ENCODE measurements at regions not wholly inside any gene's neighbourhood (a gene's known extent, or its start where the extent isn't known, plus 50 kb on each side); places are given as distances from the start of the nearest gene placed in this dataset.
A peak's percentile ranks its signal among the peaks of the same experiment; 100 is the strongest.

- H3K27ac ChIP-seq (ENCODE audit: low read depth, low read length, severe bottlenecking): peak overlapping the region; percentile 3
- peaks cover 10% of the 10 kb centered on the region for H3K4me1 ChIP-seq (ENCODE audit: control insufficient read depth, insufficient read depth, low read length, poor library complexity, severe bottlenecking)
- no peak overlapping the region for H3K4me3 ChIP-seq (ENCODE audit: extremely low read depth, insufficient read depth, low read length, poor library complexity, severe bottlenecking)
- no peaks in the 10 kb centered on the region for H3K36me3 ChIP-seq (ENCODE audit: control insufficient read depth, insufficient read depth, low read length)
- H3K9me3 ChIP-seq (ENCODE audit: control insufficient read depth, low read length): no peaks in the 10 kb centered on the region
Observed at GRCh38 chr3:84109911-84110310, 848.9 kb upstream of the CADM2 start.

- Histone ChIP-seq H3K36me3 (ENCODE audit: control insufficient read depth, insufficient read depth, low read length) (no peaks in the 10 kb centered on the region), H3K9me3 (ENCODE audit: control insufficient read depth, low read length) (no peaks in the 10 kb centered on the region), H3K4me1 (ENCODE audit: control insufficient read depth, insufficient read depth, low read length, poor library complexity, severe bottlenecking) (peaks cover 10% of the 10 kb centered on the region), H3K4me3 (ENCODE audit: extremely low read depth, insufficient read depth, low read length, poor library complexity, severe bottlenecking) (no peak overlapping the region), H3K27ac (ENCODE audit: low read depth, low read length, severe bottlenecking) (no peak overlapping the region)
Observed at GRCh38 chr3:84110787-84111186, 848.0 kb upstream of the CADM2 start.

- no peak overlapping the region for H3K27ac ChIP-seq (ENCODE audit: low read depth, low read length, severe bottlenecking)
- H3K9me3 ChIP-seq (ENCODE audit: control insufficient read depth, low read length): no peaks in the 10 kb centered on the region
- H3K36me3 ChIP-seq (ENCODE audit: control insufficient read depth, insufficient read depth, low read length): no peaks in the 10 kb centered on the region
- no peaks in the 10 kb centered on the region for H3K4me1 ChIP-seq (ENCODE audit: control insufficient read depth, insufficient read depth, low read length, poor library complexity, severe bottlenecking)
- WGBS, 2 experiments (ENCODE audit: insufficient coverage in 2 of 2): 91 to 96% methylated on average over 6 to 10 of the region's 12 CpGs
- no peak overlapping the region for H3K4me3 ChIP-seq (ENCODE audit: extremely low read depth, insufficient read depth, low read length, poor library complexity, severe bottlenecking)
Observed at GRCh38 chr3:84125201-84125721, 833.5 kb upstream of the CADM2 start.

- no peaks in the 10 kb centered on the region for H3K36me3 ChIP-seq (ENCODE audit: control insufficient read depth, insufficient read depth, low read length)
- no peak overlapping the region for H3K27ac ChIP-seq (ENCODE audit: low read depth, low read length, severe bottlenecking)
- 93 to 97% methylated on average over 10 to 19 of the region's 21 CpGs for WGBS, 2 experiments (ENCODE audit: insufficient coverage in 2 of 2)
- H3K4me1 ChIP-seq (ENCODE audit: control insufficient read depth, insufficient read depth, low read length, poor library complexity, severe bottlenecking): no peaks in the 10 kb centered on the region
- no peak overlapping the region for H3K4me3 ChIP-seq (ENCODE audit: extremely low read depth, insufficient read depth, low read length, poor library complexity, severe bottlenecking)
- no peaks in the 10 kb centered on the region for H3K9me3 ChIP-seq (ENCODE audit: control insufficient read depth, low read length)
Observed at GRCh38 chr3:84125760-84126159, 833.0 kb upstream of the CADM2 start.

- no peaks in the 10 kb centered on the region for H3K4me1 ChIP-seq (ENCODE audit: control insufficient read depth, insufficient read depth, low read length, poor library complexity, severe bottlenecking)
- no peak overlapping the region for H3K27ac ChIP-seq (ENCODE audit: low read depth, low read length, severe bottlenecking)
- no peak overlapping the region for H3K4me3 ChIP-seq (ENCODE audit: extremely low read depth, insufficient read depth, low read length, poor library complexity, severe bottlenecking)
- no peaks in the 10 kb centered on the region for H3K9me3 ChIP-seq (ENCODE audit: control insufficient read depth, low read length)
- 96 to 98% methylated on average over 9 to 13 of the region's 16 CpGs for WGBS, 2 experiments (ENCODE audit: insufficient coverage in 2 of 2)
- H3K36me3 ChIP-seq (ENCODE audit: control insufficient read depth, insufficient read depth, low read length): no peaks in the 10 kb centered on the region
Observed at GRCh38 chr3:84126160-84126559, 832.6 kb upstream of the CADM2 start.

GRCh38 chr3:84128024-84128423, 830.8 kb upstream of the CADM2 start:
- Histone ChIP-seq H3K27ac (ENCODE audit: low read depth, low read length, severe bottlenecking) (no peak overlapping the region), H3K9me3 (ENCODE audit: control insufficient read depth, low read length) (no peaks in the 10 kb centered on the region), H3K4me3 (ENCODE audit: extremely low read depth, insufficient read depth, low read length, poor library complexity, severe bottlenecking) (no peak overlapping the region), H3K36me3 (ENCODE audit: control insufficient read depth, insufficient read depth, low read length) (no peaks in the 10 kb centered on the region), H3K4me1 (ENCODE audit: control insufficient read depth, insufficient read depth, low read length, poor library complexity, severe bottlenecking) (no peaks in the 10 kb centered on the region)
- WGBS, 2 experiments (ENCODE audit: insufficient coverage in 2 of 2): 79 to 100% methylated on average over 1 of the region's 2 CpGs

DNA sequence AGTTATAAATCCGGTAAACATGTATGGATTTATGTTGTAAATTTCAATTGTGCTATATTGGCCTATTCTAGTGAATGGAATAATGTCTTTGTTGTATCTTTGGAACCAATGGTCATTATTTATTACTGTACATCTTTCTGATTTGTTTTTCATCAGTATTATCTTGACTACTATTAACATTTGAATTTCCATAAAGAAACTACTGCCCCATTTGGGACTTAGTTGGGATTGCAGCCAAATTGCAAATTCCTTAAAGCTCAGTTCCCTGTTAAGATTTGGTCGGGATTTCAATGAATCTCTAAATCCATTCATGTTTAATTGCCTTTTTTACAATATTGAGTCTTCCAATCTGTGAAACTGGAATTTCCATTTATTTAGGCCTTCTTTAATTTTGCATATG, 822.4 kb upstream of the CADM2 start:
- H3K4me3 ChIP-seq (ENCODE audit: extremely low read depth, insufficient read depth, low read length, poor library complexity, severe bottlenecking): no peak overlapping the region

DNA sequence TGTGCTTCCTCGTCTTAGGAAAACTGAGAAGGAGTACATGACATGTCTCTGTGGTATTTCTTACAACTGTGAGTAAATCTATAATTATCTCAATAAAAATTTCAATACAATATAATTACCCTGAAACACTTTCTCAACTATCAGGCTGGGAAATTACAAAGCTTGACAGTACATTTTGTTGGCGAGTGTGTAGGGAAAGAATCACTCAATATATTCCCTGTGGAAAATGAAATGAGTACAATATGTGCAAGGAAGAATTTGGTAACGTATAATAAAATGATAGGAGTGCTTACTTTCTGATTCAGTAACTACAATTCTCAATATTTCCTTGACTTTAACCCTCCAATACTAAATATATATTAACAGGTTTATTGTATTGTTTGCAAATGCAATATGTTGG, 818.2 kb upstream of the CADM2 start:
- Histone ChIP-seq H3K27ac (ENCODE audit: low read depth, low read length, severe bottlenecking) (no peak overlapping the region), H3K9me3 (ENCODE audit: control insufficient read depth, low read length) (no peaks in the 10 kb centered on the region), H3K4me3 (ENCODE audit: extremely low read depth, insufficient read depth, low read length, poor library complexity, severe bottlenecking) (no peak overlapping the region), H3K36me3 (ENCODE audit: control insufficient read depth, insufficient read depth, low read length) (no peaks in the 10 kb centered on the region), H3K4me1 (ENCODE audit: control insufficient read depth, insufficient read depth, low read length, poor library complexity, severe bottlenecking) (no peaks in the 10 kb centered on the region)
- WGBS, 2 experiments (ENCODE audit: insufficient coverage in 2 of 2): no CpG with 5 or more reads among the region's 3 CpGs

More for the DNA sequence above, 822.4 kb upstream of the CADM2 start:
- no peaks in the 10 kb centered on the region for H3K9me3 ChIP-seq (ENCODE audit: control insufficient read depth, low read length)
- H3K27ac ChIP-seq (ENCODE audit: low read depth, low read length, severe bottlenecking): no peak overlapping the region
- H3K4me1 ChIP-seq (ENCODE audit: control insufficient read depth, insufficient read depth, low read length, poor library complexity, severe bottlenecking): no peaks in the 10 kb centered on the region
- no peaks in the 10 kb centered on the region for H3K36me3 ChIP-seq (ENCODE audit: control insufficient read depth, insufficient read depth, low read length)
- 89% methylated on average over 1 of the region's 2 CpGs; no CpG with 5 or more reads in 1 of the 2 experiments for WGBS, 2 experiments (ENCODE audit: insufficient coverage in 2 of 2)

- Histone ChIP-seq H3K36me3 (ENCODE audit: control insufficient read depth, insufficient read depth, low read length) (no peaks in the 10 kb centered on the region), H3K4me1 (ENCODE audit: control insufficient read depth, insufficient read depth, low read length, poor library complexity, severe bottlenecking) (no peaks in the 10 kb centered on the region), H3K9me3 (ENCODE audit: control insufficient read depth, low read length) (no peaks in the 10 kb centered on the region), H3K4me3 (ENCODE audit: extremely low read depth, insufficient read depth, low read length, poor library complexity, severe bottlenecking) (no peak overlapping the region), H3K27ac (ENCODE audit: low read depth, low read length, severe bottlenecking) (no peak overlapping the region)
- no CpG with 5 or more reads among the region's 2 CpGs for whole genome bisulfite sequencing, 2 experiments (ENCODE audit: insufficient coverage in 2 of 2)
Observed at GRCh38 chr3:84141571-84141970, 817.2 kb upstream of the CADM2 start.

GRCh38 chr3:84165328-84165727, 793.5 kb upstream of the CADM2 start:
- Histone ChIP-seq H3K36me3 (ENCODE audit: control insufficient read depth, insufficient read depth, low read length) (no peaks in the 10 kb centered on the region), H3K4me1 (ENCODE audit: control insufficient read depth, insufficient read depth, low read length, poor library complexity, severe bottlenecking) (no peaks in the 10 kb centered on the region), H3K27ac (ENCODE audit: low read depth, low read length, severe bottlenecking) (no peak overlapping the region), H3K9me3 (ENCODE audit: control insufficient read depth, low read length) (peaks cover 4% of the 10 kb centered on the region), H3K4me3 (ENCODE audit: extremely low read depth, insufficient read depth, low read length, poor library complexity, severe bottlenecking) (no peak overlapping the region)

DNA sequence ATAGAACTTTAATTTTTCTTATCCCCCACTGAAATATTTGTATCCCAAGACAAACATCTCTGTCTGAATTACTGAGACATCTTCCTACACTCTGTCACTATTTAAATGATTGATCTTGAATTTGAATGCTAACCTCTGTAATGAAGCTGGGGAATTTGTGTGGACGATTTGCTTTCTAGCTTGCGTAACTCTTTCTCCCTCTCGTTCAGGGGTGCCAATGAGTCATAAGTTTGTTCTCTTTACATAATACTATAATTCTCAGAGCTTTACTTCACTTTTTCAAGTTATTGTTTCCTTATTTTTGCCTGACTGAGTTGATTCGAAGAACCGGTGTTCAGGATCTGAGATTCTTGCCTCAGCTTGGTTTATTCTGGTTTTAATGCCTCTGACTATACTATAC, 783.3 kb upstream of the CADM2 start:
- Histone ChIP-seq H3K9me3 (ENCODE audit: control insufficient read depth, low read length) (peaks cover under 1% of the 10 kb centered on the region), H3K27ac (ENCODE audit: low read depth, low read length, severe bottlenecking) (no peak overlapping the region), H3K36me3 (ENCODE audit: control insufficient read depth, insufficient read depth, low read length) (no peaks in the 10 kb centered on the region), H3K4me1 (ENCODE audit: control insufficient read depth, insufficient read depth, low read length, poor library complexity, severe bottlenecking) (no peaks in the 10 kb centered on the region), H3K4me3 (ENCODE audit: extremely low read depth, insufficient read depth, low read length, poor library complexity, severe bottlenecking) (no peak overlapping the region)
- WGBS, 2 experiments (ENCODE audit: insufficient coverage in 2 of 2): 62% methylated on average over 3 of the region's 5 CpGs; no CpG with 5 or more reads in 1 of the 2 experiments

GRCh38 chr3:84184937-84185336, 773.9 kb upstream of the CADM2 start:
- 60 to 67% methylated on average over 1 of the region's 2 CpGs for WGBS, 2 experiments (ENCODE audit: insufficient coverage in 2 of 2)

More at GRCh38 chr3:84184937-84185336, 773.9 kb upstream of the CADM2 start:
- Histone ChIP-seq H3K4me3 (ENCODE audit: extremely low read depth, insufficient read depth, low read length, poor library complexity, severe bottlenecking) (no peak overlapping the region), H3K27ac (ENCODE audit: low read depth, low read length, severe bottlenecking) (no peak overlapping the region), H3K9me3 (ENCODE audit: control insufficient read depth, low read length) (no peaks in the 10 kb centered on the region), H3K36me3 (ENCODE audit: control insufficient read depth, insufficient read depth, low read length) (no peaks in the 10 kb centered on the region), H3K4me1 (ENCODE audit: control insufficient read depth, insufficient read depth, low read length, poor library complexity, severe bottlenecking) (no peaks in the 10 kb centered on the region)
